GM18517 (cell line): ENCODE measurements at regions not wholly inside any gene's neighbourhood (a gene's known extent, or its start where the extent isn't known, plus 50 kb on each side); places are given as distances from the start of the nearest gene placed in this dataset.

ENCODE experiments used
- ATAC-seq: cut with Tn5 transposase; IDR thresholded peaks from one replicate; pipeline ENCODE4 v1.9.1; 2021; ENCODE audit warnings: mild to moderate bottlenecking, moderate library complexity; ENCODE audit not compliant: unreplicated experiment

GRCh38 chr5:8234179-8234770 is 365.3 kb downstream of the MTRR start:
- no peak for ATAC-seq

DNA sequence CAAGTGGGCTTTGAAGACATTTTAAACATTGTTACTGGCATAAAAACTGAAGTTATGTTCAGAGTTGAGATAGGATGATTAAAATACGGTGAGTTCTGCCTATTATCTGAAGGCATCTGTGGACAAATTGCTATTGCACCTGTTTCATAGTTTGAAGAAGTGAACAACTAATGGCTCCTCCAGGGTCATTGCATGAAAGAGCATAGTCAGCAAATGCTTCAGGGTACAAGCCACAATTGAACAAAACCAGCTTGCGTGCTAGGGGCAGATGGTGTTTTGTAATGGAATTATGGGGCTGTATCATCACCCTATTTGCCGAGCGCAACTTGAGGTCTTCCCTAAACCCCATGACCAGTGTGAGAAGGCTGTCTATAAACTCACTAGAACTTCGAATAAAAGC is 369.1 kb downstream of the MTRR start:
- ATAC-seq: no peak

DNA sequence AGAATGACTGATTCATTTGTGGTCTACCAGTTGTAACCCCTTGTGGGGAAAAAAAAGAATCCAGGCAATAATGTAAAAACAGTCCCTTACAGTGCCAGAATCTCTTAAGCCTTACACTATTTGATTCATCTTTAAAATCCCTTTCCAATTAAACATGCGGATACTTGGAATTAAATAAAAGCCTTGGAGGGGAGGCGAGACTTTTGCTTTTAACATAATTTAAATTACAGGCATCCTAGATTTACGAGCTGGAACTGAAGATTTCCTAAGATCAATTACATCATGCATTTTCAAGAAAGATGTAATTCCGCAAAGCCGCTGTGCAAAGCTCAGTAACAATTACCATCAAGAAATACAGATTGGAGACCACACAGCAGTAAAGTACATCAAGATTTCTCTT is 370.2 kb downstream of the MTRR start:
- no peak for ATAC-seq

GRCh38 chr5:8239646-8240045 is 370.7 kb downstream of the MTRR start:
- no peak for ATAC-seq

DNA sequence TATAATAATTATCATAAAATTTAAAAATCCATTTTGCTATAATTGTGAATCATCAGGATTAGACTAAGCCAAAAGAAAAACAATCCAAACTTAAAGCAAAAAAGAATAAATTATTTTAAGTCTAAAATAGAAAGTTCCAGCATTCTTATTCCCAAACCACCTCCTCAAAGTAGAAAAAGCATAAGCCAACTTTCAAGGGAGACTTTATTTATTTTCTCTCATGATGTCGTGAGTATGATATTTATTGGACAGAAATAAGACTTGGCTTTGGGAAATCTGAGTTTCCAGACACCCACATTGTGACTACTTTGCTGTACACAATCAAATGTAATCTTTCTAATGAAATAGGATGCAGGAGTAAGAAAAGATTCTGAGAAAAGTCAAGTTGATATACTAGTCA is 372.1 kb downstream of the MTRR start:
- no peak for ATAC-seq

- no peak for ATAC-seq
Measured at GRCh38 chr5:8241558-8241957, 372.6 kb downstream of the MTRR start.

DNA sequence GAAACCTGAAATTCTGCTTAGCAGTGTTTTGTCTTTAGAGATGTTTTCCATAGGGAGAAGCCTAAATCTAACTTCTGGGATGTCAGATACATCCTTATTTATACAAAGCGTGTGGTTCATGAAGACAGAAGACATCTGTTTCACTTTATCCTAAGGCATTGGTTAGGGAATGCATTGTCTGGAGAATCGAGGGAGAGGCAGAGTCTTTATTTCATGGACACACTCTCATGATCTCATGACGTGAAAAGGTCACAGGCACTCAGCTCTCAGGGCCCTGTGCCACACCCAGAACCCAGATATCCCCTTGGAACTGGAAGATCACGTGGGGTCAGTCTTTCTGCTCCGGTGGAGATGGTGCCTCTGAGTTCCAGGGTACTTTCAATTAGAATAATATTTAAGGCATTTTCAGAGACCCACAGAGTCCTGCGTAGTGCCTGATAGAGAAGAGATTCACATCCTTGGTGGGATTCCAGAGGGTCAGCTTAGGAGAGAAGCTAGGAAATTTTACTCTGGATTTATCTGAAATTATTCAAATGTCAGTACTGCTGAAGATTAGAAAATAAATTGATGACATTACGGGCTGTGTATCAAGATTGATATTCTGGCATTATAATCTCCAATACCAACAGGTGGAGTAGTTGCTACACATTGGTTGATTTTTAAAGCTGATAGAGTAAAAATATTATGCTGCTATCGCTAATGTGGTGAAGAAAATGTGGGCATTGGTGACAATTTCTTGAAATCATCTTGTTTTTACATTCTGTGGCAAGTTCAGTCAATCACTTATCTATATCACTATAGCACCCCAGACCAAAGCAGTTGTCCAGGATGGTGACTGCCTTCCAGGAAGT is 378.3 kb downstream of the MTRR start:
- no peak for ATAC-seq

GRCh38 chr5:8253376-8253775 is 384.4 kb downstream of the MTRR start:
- ATAC-seq: no peak

DNA sequence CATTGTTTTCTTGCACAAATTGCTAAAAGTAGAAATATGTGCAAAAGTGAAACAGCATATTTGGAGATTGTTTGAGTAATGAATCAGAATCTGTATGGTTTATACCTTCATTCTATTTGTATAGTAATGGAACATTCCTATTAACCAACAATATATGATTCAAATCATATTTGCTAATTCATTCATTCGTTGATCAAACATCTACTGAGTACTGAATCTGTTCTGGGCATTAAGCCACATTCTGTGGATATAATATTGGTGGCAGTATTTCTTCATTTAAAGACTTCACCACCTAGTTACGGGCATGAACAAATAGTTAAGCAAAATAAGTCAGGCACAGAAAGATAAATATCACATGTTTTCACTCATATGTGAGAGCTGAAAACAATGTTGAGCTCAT is 385.7 kb downstream of the MTRR start:
- no peak for ATAC-seq

DNA sequence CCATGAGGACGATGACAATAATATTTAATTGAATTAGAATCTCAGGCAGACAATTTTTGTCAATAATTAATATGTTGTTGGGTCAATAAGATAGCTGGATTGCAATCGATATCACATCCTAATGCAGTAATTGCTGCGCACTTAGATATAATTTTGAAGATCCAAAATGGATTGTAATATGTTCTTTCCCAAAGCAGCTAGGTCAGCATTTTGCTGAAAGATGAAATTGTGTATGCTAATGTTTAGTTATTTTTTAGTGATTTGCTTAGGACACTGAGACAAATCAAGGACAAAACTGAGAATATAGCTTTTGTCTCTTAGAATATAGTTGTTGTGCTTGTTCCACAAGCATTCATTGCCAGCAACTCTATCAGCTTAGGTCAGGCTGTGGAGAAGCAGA is 389.9 kb downstream of the MTRR start:
- no peak for ATAC-seq

- no peak for ATAC-seq
Measured at GRCh38 chr5:8270246-8270645, 401.3 kb downstream of the MTRR start.

DNA sequence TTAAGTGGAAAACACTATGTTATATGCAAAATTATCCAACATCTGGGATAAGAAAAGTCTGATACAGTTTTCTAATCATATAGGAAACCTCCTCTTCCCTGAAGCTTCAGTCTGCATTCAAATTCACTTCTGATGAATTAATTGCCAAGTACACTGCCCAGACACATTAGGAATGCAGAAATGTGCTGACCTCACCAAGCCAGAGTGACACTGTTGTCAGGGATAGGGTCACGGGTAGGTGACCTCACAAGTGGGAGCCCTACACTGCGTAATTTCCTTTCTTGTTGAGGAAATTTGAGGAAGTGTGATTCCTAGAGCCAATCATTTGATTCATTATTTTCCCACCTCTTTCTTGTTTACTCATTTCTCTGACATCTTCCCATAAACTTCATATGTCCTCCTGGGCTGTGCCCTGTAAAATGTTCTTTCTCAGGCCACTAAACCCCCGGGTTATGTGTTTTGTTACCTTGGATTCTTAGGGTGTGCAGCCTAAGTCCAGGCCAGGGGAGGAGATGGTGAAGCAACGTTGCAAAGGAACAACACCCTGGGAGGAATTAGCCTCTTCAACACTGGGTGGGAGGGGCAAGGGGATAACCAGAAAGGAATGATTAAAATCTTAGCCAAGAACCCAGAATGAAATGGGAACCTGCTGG is 411.9 kb downstream of the MTRR start:
- no peak for ATAC-seq

- no peak for ATAC-seq
Measured at GRCh38 chr5:8288334-8288733, 419.4 kb downstream of the MTRR start.

DNA sequence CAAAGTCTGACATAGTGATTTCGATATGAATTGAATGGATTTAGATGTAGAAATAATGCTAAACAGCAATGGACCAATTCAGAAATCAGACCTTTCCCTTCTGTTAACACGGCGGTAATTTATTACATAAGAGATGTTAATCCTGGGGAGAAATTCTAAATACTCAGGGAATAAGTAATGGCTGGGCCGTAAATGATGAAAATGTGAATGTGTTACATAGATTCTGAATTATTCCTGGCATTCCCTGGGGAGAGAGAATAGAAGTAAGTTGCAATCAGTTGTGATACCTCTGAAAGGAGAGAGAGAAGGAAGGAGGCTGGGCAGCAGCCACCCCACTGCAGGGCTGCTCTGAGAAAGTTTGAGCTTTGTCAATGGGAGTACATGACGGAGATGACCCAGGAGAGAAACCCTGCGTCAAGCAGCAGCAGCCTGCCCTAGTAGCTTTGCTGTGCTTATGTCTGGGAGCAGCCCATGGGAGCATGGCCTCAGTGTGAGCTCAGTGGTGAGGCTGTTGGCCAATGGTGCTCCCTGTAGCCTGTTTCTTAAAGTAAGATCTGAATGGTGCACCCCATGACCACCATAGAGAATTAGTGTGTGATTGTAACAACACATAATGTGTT is 420.1 kb downstream of the MTRR start:
- no peak for ATAC-seq

GRCh38 chr5:8289779-8290178 is 420.8 kb downstream of the MTRR start:
- ATAC-seq: no peak

DNA sequence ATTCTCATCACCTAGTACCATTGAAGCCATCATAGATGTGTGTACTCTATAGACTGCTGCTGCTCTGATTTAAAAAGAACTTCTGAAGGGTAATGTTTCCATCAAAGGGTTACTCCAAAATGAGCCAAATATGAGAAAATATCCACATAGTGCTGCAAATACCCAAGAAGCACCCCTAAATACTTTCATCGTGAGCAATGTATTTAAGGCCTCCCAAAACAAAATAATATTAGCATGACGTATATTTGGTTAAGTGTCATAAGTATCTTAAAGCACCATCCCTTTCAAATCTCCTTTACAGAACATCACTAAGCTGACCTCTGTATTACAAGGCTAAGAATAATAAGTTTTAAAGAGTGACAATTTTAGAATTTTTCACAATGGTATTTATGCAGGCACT is 421.8 kb downstream of the MTRR start:
- no peak for ATAC-seq

DNA sequence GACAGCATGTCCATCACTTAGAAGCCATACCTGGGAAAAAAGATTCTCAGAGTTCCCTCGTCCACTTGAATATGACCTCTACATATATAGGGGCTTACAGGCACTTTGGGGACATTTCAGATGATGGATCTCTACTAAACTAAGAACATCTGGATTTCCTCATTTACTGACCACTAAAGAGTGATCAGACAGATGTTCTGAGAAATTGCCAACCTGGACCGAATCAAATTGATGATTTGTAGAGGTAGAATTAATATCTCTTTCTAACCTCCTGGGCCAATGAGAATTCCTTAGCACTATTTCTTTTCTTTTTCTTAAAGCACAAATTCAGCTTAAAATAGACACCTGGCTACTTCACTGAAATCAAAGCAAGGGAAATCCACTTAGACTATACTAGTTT is 422.7 kb downstream of the MTRR start:
- no peak for ATAC-seq

DNA sequence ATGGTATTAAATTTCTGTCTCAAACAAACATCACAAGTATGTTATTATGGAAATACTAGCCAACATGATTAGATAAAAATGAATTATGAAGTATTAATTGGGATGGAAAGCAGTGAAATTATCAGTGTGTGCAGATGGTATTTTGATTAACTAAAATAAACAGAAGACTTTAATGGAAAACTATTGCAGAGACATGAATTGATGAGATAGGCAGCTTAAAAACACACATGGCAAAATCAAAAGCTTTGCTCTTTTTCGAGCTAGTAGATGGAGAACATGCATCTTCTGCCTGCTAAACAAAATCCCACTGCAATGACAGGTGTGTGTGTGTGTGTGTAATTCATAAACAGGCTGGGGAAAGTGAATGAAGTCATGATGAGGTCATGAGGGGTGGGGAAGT is 426.2 kb downstream of the MTRR start:
- no peak for ATAC-seq

DNA sequence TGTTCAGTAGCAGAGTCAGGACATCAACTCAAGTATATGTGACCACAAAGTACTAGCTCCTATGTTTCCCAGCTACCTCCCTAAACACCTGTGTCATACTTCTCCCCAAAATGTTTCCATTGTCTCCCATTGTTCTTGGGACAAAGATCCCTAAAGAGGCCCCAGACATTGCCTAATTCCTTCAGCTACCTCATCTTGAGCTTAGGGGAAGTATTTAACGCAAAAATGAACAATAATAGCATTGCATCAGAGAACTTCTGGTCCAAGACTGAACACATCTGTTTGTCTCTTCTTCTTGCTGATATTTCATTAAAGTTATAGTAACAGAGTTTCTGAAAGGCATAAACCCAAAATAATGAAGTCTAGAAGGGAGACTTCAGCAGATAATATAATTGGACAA is 430.8 kb downstream of the MTRR start:
- no peak for ATAC-seq

GRCh38 chr5:8304341-8304740 is 435.4 kb downstream of the MTRR start:
- ATAC-seq: no peak

- no peak for ATAC-seq
Measured at GRCh38 chr5:8306288-8306896, 437.4 kb downstream of the MTRR start.
